Limb (tissue), 2 donors: ENCODE measurements at regions not wholly inside any gene's neighbourhood (a gene's known extent, or its start where the extent isn't known, plus 50 kb on each side); places are given as distances from the start of the nearest gene placed in this dataset.
A peak's percentile ranks its signal among the peaks of the same experiment; 100 is the strongest.
"Not testable (repeated sequence)": the region's sequence is repeated elsewhere in the genome, so short reads cannot be mapped to it uniquely, and the experiment has no call there.

Experiments used
- DNase-seq, 2 donors: peaks; one replicate each; pipeline ENCODE4 v3.0.0-alpha.2; 2016; ENCODE audit errors: extremely low spot score in 2 of 2

DNA sequence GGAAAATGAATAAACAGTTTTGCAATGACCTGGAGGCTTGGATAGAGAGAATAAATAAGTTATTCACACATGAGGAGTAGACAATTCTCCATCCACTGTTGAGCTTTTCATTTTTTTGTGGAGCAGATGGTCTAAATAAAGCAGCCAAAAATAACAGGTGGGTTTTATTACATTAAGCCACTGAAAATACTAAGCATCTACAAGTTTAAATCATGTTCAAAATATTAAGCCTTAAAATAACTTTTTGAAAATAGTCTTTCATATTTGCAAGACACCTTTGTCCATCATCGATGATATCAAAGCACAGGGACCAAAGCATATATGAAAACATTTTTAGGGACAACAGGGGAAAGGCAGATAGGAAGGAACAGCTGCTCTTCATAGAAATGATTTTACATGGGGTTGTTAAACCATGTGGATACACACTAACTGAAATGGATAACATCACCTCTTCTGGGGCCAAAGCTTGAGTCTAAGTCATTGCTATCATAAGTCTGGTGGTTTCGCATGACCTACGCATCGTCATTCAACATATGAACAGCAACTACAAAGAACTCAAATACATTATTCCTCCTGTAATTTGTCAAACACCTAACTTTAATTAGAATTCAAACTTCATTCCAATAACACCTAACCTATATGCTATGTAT lies 197.6 kb upstream of the CHST9 start:
- peak in 1 of 2 donors; percentile 41 for DNase-seq

DNA sequence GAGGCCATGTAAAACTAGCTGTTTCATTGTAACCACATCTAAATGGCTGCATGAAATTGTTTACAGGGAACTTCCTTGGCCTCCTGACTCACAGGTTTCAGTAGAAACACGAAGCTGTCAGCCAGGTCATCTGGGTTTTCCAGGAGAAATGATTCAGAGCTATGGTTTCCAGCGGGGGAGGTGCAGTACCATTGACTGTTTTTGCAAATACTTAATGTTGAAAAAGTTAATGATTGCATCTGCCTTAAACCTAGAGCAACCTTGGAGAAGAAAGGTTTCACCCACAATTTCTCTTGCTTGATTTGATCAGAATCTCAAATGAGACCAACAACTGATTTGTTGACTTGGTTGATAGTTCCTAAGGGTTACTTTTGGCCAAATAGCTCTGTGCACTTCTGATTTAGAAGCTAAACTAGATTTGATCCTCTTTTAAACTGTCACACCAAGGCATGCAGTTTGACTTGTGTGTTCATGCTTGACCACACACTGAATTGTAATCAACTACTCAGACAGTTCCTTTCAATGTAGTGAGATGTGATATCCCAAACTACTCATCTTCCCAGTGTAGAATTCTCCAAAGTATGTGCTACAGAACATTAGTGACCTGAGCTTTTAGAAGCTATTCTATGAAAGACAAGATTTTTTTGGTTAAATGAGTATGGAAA lies 193.5 kb upstream of the CHST9 start:
- DNase-seq = no peak

DNA sequence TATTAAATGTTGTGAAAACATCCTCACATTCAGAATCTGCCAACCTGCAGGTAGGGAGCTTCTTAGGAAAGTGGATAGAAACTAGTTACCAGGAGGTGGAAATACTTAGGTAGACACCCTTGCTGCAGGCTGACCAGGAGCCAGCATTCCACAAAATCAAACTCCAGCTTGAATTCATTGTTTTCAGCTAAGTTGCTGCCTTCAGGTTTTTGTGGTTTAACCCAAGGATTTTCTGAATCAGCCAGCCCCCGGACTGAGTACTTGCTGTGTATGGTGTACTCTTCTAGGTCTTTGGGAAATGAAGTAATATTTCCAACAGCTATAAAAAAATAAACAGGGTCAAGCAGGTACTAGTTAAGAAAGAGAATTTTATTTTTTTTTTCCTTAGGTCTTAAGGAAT lies 192.1 kb upstream of the CHST9 start:
- DNase-seq = no peak

DNA sequence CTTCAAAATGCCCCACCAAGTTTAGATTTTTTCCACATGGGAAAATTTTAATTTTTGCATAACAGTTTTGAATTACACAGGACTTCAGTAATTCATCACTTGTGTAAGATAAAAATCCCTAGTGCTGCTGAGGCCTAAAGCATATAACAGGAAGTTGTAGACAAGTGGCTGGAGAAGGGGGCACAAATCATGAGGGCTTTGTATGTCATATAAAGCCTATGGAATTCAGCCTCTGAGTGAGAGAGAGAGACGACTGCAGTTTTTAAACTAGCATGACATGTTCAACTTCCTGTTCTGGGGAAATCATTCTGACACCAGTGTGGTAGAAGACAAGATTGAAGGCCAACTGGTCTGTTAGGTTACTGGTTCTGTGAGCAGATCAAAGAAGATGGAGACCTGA lies 187.3 kb upstream of the CHST9 start:
- no peak for DNase-seq

DNA sequence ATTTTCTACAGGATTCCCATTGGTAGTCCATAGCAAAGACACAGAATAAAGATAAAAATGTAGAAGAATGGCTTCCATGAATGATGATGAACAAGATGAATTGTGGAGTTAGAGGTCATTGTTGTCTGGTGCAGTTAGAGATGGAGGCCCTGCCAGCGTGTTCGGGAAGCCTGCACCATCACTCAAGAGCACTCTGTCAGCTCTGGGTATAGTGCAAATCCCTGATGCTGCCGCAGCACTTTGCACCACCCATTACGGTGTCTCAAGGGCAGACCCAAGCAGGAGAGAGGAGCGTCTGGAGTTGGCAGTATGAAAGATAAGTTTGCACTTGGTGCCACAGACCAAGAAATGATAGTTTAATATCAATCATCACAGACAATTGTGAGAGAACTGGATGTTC lies 181.6 kb upstream of the CHST9 start:
- DNase-seq = no peak

DNA sequence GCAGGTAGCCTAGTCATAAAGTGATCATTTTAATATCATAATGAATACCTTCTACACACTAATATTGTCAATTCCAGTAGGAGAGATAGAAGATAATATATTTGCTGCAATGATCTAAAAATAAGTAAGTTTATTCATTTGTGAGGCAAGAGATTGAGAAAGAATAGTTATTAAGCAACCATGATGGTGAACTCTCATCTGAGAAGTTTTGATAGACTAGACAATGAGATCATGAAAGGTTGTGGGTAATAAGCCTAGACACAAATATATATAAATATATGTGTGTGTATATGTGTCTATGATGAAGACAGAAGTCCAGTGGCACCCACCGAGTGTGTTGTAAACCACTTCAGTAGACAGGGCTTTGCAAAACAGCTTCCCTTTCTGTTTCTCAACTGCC lies 181.0 kb upstream of the CHST9 start:
- DNase-seq = no peak

DNA sequence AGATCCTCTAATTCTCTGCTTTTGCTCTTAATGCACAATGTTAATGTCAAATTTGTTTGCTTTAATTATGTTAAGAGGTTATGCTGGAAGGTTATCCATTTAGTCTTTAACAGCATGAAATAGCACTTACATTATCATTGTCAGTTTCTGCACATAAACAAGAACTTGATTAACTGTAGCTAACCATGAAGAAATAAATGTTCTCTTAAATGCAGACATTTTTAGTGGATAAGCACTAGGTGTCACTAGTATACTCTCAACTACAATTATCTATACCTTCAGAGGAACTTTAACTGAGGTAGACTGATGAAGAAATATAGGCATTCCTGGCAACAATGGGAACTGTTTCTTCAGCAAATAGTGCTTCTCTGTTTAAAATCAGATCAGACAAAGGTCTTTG lies 178.8 kb upstream of the CHST9 start:
- peak in 1 of 2 donors; percentile 61 for DNase-seq

DNA sequence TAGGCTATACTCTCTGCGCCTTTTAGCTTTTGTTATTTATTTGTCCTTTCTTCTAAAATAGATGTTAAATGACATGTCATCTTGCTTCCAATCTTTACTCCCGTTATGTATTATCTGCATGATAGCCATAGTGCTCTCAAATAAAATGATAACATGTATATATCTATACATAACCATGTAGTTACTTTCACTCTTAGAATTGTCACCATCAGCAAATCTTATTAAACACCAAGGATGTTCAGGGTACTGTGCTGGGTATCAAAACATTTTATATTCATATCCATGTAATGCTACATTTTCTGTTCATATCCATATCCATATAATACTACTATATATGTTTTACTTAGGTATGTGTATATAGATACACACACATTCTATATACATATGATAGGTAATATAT lies 176.4 kb upstream of the CHST9 start:
- no peak for DNase-seq

DNA sequence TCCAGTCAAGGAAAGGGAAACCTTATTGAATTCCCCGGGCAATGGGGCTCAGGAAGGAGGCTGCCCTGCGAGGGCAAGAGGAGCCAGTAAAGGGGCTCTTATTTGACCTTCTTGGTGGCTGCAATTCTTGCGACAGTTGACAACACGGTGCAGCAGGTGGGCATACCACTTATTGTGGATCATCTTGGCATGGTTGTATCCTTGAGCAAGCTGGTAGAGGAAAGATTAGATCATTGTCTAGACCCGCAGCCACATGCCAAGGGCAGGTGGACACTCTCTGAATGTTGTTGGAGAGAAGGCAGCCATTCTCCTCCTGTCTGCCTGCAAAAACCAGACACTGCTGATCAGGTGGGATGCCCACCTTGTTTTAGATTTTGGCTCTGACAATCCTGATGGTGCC lies 170.2 kb upstream of the CHST9 start:
- DNase-seq = no peak

DNA sequence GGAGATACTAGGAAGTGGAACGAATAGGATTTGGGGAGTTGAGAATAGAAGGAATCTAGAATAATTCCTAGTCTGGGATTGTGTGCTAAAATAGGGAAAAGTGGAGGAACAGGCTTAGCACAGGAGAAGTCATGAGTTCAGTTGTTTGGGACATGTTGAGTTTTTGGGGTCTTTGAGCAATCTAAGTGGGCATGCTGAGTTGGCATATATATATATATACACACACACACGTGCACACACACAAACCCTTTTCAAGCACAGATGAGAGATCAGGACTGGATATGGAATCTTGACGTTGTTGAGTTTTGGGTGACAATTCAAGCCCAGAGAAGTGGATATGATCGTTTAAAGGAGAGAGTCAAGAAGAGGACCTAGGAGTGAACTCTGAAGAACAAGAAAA lies 168.2 kb upstream of the CHST9 start:
- no peak for DNase-seq

DNA sequence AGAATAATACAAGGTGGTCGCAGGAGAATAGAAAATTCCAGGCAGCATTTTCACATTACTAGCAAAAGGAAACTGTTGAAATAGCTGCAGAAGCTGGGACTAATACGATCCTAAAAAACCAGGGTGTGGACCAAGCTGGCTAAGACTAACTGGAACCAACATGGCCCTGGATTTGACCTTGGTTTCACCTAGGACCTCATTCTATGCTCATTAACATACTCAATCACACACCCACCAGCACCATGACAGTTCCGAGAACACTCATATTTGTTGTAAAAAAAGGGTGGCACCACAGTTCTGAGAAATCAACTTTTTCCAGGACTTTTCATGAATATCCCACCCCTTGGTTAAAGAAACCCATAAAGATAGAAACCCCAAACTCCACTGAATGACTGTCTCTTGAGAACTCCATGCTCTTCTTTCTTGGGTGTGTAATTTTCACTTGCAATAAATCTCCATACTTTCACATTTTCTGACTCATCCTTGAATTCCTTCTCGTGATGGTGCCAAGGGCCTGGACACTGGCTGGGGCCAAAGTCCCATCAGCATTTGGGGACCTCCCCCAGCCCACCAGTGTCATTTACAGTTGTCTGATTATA lies 164.3 kb upstream of the CHST9 start:
- no peak for DNase-seq

DNA sequence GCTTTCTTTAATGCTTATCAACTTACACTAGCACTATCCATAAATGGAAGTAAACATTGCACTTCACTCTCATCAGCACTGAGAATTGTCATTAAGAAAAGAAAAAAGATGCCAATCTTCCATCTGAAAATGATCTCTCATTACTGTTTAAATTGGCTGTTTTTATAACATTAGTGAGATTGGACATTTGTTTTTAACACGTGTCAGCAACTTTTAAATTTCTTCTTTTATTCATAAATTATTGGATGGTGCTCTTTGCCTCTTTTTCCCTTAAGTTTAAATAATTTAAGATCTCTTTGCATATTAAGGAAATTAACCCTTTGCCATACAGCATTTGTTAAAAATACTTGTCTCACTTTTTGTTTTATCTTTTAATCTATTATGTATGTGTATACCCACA lies 146.5 kb upstream of the CHST9 start:
- no peak for DNase-seq

DNA sequence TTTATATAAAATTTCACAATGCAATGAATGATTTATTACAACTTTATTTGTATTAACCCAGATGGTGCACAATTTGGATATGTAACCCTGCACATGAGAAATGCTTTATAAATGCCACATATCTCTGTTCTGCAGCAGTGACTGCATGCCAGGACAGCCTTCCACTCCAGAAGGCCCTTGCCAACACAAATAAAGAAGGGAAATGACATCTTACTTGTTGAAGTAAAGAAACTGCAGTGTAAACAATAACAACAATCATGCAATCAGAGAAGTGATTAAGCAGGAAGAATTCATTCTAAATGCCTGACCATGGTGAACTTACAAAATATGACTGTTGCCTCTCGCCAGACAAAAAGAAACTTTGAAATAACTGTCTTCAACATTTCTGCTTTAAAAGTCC lies 129.9 kb upstream of the CHST9 start:
- no peak for DNase-seq

DNA sequence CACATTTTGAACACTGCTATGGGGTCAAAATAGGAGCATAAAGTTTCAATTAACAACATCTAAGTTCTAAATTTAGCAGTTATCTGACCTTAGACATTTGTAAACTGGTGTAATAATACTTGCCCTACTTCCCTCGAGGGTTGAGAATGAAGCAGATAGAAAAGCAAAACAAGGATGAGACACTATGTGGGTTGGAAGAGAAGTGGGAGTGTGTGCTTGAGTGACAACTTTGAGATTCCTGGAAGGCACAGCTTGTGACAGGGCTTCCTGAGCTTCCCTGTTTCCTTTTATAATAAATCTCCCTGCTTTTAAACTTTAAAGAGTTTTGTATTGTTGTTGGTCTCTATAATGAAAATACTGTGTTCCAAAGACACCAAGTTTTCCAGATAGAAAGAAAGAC lies 128.6 kb upstream of the CHST9 start:
- no peak for DNase-seq

DNA sequence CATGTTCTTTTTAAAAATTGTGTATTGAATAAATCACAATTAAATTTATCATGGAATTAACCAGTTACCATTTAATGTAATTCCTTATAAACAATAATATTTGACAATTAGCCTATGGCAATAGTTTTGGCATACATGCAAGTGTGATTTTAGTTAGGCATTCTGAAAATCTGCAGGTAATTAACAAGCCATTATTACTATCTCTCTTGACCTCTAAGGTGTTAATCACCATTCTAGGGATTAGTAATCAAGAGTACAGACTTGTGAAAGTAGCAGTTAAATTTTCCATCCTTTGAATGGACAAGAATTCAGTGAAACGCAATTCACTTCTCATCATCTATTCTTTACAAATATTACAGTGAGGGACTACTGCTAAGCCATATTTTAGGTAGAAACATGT lies 127.7 kb upstream of the CHST9 start:
- DNase-seq = no peak

DNA sequence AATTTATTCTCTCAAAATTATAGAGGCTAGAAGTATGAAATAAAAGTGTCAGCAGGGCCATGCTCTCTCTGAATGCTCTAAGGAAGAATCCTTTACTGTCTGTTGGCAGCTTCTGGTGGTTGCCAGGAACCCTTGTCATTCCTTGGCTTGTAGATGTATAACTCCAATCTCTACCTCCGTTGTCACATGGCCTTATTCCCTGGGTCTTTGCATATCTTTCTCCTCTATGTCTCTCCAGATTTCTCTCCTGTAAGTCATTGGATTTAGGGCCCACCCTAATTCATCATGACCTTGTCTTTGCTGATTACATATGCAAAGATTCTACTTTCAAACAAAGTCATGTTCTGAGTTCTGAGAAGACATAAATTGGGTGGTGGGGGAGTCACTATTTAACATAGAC lies 127.0 kb upstream of the CHST9 start:
- DNase-seq = no peak

DNA sequence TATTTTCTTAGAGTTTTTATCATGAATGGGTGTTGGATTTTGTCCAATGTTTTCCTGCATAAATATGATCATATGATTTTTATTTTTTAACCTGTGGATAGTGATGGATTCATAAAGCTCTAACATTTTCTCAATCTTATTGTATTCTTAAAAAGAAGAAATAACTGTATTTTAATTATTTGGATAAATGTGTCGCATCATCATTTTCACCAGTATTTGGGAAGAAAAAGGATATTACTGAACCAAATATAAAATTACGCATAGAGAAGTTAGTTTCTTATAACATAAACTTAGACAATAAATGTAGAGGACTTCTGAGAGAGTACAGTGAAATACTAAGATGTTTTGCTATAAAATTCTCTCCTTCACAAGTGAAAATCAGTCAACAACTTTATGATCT lies 126.0 kb upstream of the CHST9 start:
- no peak for DNase-seq

DNA sequence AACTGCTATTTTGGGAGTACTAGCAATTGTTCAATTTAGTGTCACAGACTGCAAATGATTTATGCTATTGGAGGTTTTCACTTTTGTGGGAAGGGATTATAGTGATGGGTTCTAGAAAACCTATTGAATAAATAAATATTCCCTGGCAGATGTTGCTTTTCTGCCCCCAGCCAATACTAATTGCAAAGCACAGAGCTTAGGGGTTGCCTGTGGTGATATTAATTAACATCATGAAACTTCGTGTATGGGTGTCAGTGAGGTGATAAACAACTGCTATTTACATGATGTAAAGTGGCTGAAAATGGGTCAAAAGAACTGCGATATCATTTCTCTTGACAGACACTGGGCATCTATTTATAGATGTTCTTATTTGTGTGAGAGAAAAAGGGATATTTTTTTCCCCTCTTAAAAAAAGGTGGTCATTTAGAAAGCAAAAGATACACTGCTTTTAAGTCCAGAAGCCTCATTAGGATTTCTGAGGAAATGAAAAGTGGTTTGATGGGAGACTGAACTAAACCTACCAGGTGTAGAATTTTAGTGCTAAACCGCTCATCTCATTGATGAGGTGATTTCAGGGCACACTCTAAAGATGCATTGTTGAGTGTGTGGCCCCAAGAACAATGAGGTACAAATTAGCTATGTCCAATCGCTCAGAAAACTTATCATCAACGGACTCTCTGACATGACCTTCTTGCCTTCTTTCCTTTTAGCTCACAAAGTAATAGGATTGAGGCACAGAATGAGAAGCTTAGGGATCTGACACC lies 116.7 kb upstream of the CHST9 start:
- DNase-seq = no peak

DNA sequence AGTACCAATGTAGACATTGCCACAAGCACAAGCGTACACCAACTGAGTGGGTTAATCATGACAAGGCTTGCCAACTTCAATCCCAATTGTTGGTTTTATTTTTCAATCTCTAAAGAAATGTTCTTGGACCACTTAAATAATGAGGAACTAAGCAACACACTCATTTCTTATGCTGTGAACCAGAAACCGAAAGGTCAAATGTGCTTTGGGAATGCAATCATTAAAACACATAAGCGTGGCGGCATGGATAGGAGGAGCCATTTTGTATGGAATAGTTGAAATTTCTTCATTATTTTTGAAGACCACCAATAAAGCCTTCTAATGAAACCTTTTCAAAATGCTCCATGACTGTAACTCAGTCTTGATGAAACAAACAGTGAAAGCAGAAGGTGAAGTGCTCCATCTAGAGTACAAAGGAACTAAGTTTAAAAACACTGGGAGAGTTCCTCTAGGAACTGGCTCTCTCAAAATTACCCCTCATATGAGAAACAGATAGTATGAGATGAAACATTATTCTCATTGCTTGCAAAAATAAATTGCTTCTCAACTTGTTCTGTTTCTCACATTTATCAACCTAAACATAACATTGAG lies 113.2 kb upstream of the CHST9 start:
- peak in 1 of 2 donors; percentile 38 for DNase-seq

DNA sequence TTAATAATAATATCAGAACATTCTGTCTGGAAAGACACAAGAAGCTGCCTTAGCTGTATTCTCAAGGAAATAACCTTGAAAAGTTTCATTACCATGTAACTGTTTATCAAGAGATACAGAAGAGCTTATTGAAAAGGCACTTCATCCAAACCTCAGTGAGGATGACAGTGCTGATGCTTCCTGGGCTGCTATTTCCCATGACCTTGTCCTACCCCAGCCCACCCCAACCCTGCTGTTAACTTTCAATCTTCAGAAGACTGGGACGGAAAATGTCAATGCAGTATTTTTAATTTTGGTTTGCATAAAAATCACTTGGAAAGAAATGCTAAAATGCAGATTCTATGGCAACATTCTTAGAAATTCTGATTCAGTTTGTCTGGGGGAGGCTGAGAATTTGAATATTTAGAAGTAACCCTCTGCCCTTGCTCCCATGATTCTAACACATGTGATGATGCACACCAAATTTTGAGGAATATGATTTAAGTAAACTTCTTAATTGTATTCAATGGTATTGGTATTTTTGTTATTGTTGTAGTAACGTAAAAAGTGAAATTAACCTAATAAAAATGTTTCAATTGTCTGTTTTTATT lies 101.0 kb upstream of the CHST9 start:
- not testable (repeated sequence) for DNase-seq

DNA sequence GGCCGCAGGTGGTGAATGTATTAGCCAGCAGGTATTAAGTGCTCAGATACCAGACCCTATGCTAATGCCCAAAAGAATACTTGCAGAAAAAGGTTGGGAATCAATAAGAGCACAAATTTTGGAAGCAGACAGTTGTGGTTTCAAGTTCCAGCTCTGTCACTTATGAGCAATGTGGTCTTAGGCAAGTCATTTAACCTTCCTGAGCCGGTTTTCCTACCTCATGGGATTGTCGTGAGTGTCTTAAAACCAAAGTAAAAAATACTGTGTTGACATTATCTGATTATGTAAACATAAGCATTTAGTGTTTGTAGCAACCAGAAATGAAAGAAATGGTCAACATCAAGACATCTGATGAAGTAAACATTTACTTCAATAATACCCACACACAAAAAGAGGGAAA lies 93.0 kb upstream of the CHST9 start:
- no peak for DNase-seq

DNA sequence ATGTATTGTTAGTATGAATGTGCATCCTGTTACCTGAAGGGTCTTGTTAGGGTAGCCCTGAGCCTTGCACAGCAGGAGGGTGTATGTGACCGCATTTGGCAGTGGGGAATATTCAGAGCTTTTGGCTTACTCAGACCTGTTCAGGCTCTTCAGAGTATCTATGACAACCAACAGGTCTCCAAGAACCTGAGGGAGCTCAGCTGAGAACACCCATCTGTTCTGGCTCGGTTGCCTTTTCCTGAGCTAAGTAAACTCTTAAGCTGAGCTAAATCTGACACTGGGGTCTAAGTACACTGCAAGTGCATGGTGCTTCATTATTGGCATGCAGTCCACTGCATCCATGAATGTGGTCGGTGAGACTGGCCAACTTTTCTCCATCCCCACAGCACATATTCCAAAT lies 92.4 kb upstream of the CHST9 start:
- DNase-seq = no peak
